Suprapubic skin (tissue), 3 donors: ENCODE measurements at regions not wholly inside any gene's neighbourhood (a gene's known extent, or its start where the extent isn't known, plus 50 kb on each side); places are given as distances from the start of the nearest gene placed in this dataset.

Experiments used
- POLR2AphosphoS5 ChIP-seq, 3 donors: sonication (generic); formaldehyde crosslinking; IDR thresholded peaks; one replicate each; pipeline ENCODE4 v1.6.1; 2017; ENCODE audit warnings: antibody characterized with exemption in 3 of 3
- TF ChIP-seq, protein P1 (sequence below), 2 donors: fragments of 200-600 bp in 1 of 2; fragments of 450-650 bp in 1 of 2; sonication (generic) in 1 of 2; IDR thresholded peaks; one replicate each; pipeline ENCODE4 v1.5.1; 2016 to 2019; ENCODE audit warnings: antibody characterized with exemption in 2 of 2, mild to moderate bottlenecking in 1 of 2, moderate library complexity in 1 of 2

- no peak for TF ChIP-seq POLR2AphosphoS5 (IDR thresholded peaks at IDR 0.05)
- TF ChIP-seq, protein P1, sequence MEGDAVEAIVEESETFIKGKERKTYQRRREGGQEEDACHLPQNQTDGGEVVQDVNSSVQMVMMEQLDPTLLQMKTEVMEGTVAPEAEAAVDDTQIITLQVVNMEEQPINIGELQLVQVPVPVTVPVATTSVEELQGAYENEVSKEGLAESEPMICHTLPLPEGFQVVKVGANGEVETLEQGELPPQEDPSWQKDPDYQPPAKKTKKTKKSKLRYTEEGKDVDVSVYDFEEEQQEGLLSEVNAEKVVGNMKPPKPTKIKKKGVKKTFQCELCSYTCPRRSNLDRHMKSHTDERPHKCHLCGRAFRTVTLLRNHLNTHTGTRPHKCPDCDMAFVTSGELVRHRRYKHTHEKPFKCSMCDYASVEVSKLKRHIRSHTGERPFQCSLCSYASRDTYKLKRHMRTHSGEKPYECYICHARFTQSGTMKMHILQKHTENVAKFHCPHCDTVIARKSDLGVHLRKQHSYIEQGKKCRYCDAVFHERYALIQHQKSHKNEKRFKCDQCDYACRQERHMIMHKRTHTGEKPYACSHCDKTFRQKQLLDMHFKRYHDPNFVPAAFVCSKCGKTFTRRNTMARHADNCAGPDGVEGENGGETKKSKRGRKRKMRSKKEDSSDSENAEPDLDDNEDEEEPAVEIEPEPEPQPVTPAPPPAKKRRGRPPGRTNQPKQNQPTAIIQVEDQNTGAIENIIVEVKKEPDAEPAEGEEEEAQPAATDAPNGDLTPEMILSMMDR (IDR thresholded peaks at IDR 0.05), result no peak
These were observed 127.0 kb downstream of the PXDC1 start for GRCh38 chr6:3624250-3625136.
